RWPE1 (cell line): ENCODE measurements at regions not wholly inside any gene's neighbourhood (a gene's known extent, or its start where the extent isn't known, plus 50 kb on each side); places are given as distances from the start of the nearest gene placed in this dataset.

Source experiments
- CTCF ChIA-PET: fragments of 350-600 bp; sonication (Branson Sonifier 250); formaldehyde crosslinking; extraction: SDS; loops from one replicate; lab custom pipeline; 2021; lab: Yijun Ruan, JAX
- POLR2A ChIA-PET: fragments of 400-600 bp; formaldehyde crosslinking; extraction: SDS; loops from one replicate; lab custom pipeline; 2020; ENCODE audit warnings: antibody characterized with exemption; ENCODE audit not compliant: low non-redundant PET; lab: Yijun Ruan, JAX
- DNase-seq: peaks from one replicate; pipeline ENCODE4 v3.0.0; 2012; ENCODE audit warnings: low spot score
- H3K27ac ChIP-seq: fragments of 450-650 bp; 2 replicates; pipeline ENCODE4 v1.5.1; 2017
- TF ChIP-seq, protein P1 (sequence below): fragments of 450-650 bp; conservative IDR thresholded peaks from 2 replicates; pipeline ENCODE4 v1.5.1; 2017; ENCODE audit warnings: low read depth, mild to moderate bottlenecking

DNA sequence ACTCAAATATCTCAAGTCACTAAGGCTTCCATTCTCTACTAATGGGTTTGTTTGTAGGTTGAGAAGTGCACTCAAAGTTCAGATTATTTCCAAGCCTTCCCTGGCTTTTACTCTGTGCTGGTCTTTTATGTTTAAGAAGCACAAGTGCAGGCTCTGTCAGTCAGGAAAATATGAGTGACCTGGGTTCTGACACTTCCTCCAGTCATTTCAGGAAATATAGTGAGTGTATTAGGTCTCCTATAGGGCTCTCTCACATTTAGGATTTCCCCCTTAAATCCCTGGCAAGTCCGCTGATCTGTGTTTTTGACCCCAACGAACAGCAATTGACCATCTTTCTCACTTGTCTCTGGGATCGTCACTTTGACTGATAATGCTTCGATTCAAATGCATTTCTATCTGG, 210.2 kb downstream of the ARPP21 start:
- no peak for DNase-seq
- H3K27ac ChIP-seq, result no peak overlapping the region
- TF ChIP-seq, protein P1, sequence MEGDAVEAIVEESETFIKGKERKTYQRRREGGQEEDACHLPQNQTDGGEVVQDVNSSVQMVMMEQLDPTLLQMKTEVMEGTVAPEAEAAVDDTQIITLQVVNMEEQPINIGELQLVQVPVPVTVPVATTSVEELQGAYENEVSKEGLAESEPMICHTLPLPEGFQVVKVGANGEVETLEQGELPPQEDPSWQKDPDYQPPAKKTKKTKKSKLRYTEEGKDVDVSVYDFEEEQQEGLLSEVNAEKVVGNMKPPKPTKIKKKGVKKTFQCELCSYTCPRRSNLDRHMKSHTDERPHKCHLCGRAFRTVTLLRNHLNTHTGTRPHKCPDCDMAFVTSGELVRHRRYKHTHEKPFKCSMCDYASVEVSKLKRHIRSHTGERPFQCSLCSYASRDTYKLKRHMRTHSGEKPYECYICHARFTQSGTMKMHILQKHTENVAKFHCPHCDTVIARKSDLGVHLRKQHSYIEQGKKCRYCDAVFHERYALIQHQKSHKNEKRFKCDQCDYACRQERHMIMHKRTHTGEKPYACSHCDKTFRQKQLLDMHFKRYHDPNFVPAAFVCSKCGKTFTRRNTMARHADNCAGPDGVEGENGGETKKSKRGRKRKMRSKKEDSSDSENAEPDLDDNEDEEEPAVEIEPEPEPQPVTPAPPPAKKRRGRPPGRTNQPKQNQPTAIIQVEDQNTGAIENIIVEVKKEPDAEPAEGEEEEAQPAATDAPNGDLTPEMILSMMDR, result no peak
- POLR2A ChIA-PET, result no interaction called here
- CTCF ChIA-PET, result no interaction called here

DNA sequence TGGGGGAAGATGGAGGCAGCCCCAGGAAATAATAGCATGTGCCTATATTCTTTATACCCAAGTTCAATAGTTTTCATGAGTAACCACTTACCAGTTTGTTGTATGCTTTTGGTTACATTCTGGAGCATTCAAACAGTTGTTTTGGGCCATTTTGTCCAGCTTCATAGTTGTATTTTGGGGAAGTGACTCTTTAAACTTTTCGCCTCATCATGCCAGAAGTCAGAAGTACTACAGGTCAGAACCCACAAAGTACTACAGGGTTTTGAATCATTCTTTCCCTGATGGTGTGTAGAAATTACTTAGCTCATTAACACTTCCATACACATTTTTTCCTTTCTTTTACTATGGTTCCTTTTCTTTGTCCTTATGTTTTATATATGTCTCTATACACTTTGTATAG, 210.6 kb downstream of the ARPP21 start:
- DNase-seq, result no peak
- TF ChIP-seq, protein P1, result no peak
- ChIA-PET CTCF (no interaction called here), POLR2A (no interaction called here)
- no peak overlapping the region for H3K27ac ChIP-seq

DNA sequence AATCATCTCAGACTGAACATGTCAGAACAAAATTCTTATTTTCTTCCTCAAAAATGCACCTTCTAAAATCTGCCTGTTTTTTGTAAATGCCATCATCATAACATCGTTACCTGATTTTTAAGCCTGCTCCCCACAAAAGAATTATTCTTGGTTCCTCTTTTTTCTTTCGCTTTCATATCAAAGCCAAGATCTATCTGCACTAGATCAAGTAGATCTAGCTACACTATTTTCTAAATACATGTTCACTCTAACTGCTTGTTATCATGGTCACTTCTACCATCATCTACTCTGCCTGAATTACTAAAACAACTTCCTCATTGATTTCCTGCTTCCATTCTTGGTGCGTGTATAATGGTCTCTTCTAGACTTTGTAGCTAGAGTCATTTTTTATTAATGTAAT, 217.7 kb downstream of the ARPP21 start:
- no peak for DNase-seq
- TF ChIP-seq, protein P1, result no peak
- CTCF ChIA-PET, result no interaction called here
- POLR2A ChIA-PET, result no interaction called here
- no peak overlapping the region for H3K27ac ChIP-seq

DNA sequence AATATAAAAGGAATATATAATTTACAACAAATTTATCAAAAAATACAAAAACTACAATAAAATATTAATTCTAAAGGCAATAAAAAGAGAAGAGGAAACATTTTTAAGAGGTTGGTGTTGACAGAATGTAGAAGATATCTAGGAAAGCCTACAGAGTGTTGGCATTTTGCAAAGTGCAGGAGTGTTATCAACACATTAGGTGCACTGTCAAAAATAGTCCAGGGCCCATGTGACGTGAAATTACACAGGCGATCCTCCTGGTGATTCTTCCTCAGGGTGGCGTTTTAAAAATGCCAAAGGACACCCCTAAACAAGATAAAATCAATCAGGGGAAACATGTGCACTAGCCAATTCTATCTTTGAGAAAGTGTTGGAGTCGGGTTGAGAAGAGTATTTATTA, 222.7 kb downstream of the ARPP21 start:
- ChIA-PET POLR2A (no interaction called here), CTCF (no interaction called here)
- TF ChIP-seq, protein P1, result no peak
- H3K27ac ChIP-seq, result no peak overlapping the region
- DNase-seq, result no peak

DNA sequence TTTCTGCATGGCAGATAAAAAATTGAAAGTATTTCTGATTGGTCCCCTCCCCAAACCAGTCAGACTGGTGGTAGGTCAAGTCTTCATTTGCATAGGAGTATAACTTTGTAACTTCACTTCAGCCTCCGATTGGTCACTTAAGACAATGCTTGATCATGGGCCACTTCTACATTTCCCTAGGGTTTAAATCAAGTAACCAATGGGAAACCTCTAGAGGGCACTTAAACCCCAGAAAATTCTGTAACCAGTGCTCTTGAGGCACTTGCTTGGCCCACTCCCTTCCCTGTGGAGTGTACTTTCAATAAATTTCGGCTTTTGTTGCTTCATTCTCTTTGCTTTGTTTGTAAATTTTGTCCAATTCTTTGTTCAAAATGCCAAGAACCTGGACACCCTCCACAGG, 225.5 kb downstream of the ARPP21 start:
- no peak for DNase-seq
- TF ChIP-seq, protein P1, result no peak
- CTCF ChIA-PET, result no interaction called here
- H3K27ac ChIP-seq, result no peak overlapping the region
- POLR2A ChIA-PET, result no interaction called here

DNA sequence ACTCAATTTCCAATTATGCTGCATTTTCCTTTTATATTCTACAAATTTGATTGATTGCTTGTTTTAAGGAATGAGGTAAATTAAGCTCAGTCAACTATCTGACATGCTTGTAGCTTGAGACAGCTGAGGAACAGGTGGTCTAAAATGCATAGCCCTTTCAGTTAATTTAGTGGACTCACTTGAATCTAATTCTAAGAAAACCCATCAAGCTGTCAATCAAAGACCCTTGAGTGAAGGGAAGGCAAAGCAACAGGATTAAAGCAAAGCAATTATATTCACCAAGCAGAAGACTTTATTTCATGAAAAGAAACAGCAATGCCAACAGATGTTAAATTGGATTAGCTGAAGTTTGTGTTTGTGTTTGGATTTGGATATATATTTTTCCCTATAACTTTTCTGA, 228.5 kb downstream of the ARPP21 start:
- DNase-seq, result no peak
- ChIA-PET POLR2A (no interaction called here), CTCF (no interaction called here)
- H3K27ac ChIP-seq, result no peak overlapping the region
- TF ChIP-seq, protein P1, result no peak

DNA sequence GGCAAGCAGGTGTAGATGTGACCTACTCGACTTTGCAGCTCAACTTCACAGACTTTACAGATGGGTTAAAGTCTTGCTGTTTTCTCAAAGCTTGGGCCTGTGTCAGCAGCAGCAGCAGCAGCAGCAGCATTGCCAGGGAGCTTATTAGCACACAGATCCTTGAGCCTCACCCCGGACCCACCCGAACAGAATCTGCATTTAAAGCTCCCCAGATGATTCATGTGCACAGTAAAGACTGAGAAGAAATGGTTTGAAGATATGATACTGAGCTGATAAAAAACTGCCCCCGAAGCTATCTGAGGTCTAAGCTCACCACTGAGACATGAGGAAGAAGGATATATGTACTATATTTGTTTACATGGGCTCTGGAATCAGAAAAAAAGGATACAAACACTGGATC, 231.7 kb downstream of the ARPP21 start:
- ChIA-PET POLR2A (no interaction called here), CTCF (no interaction called here)
- TF ChIP-seq, protein P1, result no peak
- DNase-seq, result no peak
- H3K27ac ChIP-seq, result no peak overlapping the region
